HG02884 (cell line): ENCODE measurements at regions not wholly inside any gene's neighbourhood (a gene's known extent, or its start where the extent isn't known, plus 50 kb on each side); places are given as distances from the start of the nearest gene placed in this dataset.

ENCODE experiments used
- ATAC-seq: cut with Tn5 transposase; IDR thresholded peaks from one replicate; pipeline ENCODE4 v1.9.1; 2021; ENCODE audit warnings: mild to moderate bottlenecking, moderate library complexity; ENCODE audit not compliant: unreplicated experiment

DNA sequence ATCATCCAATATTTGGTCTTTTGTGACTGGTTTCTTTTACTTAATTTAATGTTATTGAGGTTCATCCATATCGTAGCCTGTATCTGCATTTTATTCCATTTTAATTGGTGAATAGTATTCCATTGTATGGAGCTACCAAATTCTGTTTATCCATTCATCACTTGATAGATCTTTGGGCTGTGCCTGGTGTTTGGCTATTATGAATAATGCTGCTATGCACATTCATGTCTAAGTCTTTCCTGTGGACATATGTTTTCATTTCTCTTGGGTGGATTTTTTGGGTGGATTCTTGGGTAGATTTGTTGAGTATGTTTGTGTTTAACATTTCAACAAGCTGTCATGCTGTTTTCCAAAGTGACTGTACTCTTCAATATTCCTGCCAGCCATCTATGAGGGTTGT lies 52.5 kb upstream of the NEDD4L start:
- ATAC-seq: no peak

DNA sequence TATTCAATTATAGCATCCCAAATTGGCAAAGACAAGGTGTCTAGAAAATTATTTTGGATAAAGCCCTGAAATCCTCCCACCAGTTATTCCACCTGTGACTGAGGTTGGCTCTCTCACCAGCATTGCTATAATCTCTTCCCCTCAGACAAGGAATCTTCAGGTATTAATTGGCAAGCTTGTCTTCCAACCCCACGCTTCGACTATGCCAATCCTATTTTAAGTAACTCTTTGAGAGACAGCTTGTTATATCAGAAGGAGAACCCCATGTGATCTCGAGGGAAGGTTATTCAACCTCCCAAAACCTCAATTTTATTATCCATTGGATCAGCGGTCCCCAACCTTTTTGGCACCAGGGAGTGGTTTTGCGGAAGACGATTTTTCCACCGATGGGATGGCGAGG lies 54.5 kb upstream of the NEDD4L start:
- no peak for ATAC-seq

DNA sequence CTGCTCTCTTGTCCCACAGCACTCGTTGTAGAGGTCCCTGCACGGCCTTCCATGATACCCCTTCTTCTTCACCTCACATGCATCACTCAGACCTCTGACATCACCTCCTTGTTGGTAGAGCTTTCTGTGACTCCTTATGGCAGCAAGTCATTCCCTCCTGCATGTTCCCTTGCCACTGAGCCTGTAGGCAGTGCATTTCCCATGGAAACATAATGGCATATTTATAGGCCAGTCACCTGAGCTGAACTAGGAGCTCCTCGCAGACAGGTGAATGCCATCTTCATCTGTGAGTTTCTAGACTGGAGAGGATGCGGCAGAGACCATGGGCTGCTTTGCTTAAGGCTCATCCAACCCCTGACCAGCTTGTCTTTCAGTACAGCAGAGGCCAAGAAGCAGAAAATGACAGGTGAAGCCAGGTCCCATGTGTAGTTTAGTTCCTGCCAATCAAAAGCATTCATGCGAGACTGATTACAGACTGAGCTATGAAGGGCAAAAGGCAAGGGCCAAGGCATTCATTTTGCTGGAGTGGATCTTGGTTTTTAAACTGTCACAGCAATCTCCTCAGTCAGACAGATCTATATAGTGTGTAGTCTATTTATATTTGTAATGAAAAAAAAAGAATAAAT lies 59.4 kb upstream of the NEDD4L start:
- ATAC-seq: no peak

DNA sequence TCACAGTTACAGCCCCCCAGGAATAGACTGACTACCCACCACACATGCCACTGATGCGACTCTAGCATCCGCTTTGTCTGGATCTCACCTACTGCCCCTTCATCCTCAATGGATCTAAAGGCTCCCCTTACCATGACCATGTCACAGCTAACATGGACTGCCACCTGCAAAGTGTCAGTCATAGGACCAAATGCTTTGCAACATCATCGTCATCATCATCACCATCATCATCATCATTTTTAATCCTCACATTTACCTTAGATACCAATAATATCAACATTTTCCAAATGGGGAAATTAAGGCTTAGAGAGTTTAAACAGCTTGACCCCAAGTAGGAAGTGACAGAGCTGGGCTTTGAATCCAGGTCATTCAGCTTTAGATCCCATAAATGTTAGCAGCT lies 60.1 kb upstream of the NEDD4L start:
- ATAC-seq: no peak

DNA sequence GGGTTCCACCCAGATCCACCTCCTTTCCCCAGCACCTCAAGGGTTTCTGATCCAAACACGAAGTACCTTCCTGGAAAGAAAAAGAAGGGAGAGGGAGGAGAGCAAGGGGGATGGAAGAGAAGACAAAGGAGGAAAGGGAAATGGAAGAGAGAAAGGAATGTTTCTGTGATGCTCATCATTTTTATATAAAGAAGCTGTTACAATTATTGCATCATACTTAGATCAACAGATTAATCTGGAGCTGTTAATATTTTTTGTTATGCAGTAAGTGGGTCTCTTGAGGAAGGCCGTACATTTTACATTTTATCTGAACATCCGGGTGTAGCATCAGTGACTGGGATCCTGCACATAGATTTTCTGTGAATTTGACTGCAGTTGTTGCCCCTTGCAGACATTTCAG lies 60.6 kb upstream of the NEDD4L start:
- no peak for ATAC-seq

DNA sequence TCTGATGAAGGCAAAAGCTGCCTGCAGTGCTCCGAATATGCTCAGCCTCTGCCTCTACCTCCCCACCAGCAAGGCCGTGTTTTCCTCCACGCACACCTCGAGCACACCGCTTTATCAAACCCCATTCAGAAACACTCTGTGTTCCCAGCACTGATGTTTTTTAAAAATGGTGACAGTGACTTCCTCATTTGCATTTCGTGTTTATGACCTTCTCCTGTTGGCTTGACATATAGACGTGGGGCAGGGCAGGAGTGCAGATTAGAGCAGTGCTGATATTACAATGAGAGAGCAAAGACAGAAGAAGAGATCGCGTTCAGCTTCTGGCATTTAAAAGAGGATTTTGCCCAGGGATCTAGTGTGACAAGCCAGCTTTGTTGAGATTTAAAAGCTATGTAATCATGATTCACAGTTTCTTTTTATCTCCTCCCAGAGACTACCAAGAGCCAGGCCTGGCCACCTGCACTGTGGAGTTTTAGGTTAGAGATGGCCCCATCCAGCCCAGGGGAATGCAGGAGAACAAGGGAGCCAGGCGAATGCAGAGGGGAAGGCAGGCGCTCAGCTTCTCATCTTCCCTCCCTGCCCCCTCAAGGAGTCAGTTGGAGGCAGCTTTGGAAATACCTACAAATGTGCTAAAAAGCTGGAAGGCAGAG lies 61.5 kb upstream of the NEDD4L start:
- no peak for ATAC-seq

DNA sequence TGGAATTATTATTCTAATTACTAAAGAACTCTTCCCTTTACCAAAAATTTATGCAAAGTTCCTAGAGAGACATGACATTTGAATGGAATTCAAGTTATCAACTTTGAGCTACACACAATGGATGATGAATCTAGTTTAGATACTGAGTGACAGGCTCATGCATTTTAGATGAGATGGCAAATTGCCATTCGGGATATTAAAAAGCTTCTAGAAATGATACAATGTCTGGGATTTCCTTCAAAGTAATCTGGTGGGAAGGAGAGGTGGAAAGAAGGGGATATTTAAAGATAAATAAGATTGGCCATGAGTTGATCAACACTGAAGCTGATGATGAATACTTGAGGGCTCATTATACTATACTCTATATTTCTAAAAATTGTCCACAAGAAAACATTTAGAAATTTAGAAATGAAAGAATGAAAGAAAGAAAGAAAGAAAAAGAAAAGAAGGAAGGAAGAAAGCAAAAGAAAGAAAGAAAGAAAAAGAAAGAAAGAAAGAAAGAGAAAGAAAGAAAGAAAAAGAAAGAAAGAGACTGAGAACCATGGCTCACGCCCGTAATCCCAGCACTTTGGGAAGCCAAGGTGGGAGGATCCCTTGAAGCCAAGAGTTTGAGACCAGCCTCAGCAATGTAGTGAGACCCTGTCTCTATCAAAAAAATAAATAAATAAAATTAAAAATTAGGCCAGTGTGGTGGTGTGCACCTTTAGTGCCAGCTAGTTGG lies 62.6 kb upstream of the NEDD4L start:
- no peak for ATAC-seq

DNA sequence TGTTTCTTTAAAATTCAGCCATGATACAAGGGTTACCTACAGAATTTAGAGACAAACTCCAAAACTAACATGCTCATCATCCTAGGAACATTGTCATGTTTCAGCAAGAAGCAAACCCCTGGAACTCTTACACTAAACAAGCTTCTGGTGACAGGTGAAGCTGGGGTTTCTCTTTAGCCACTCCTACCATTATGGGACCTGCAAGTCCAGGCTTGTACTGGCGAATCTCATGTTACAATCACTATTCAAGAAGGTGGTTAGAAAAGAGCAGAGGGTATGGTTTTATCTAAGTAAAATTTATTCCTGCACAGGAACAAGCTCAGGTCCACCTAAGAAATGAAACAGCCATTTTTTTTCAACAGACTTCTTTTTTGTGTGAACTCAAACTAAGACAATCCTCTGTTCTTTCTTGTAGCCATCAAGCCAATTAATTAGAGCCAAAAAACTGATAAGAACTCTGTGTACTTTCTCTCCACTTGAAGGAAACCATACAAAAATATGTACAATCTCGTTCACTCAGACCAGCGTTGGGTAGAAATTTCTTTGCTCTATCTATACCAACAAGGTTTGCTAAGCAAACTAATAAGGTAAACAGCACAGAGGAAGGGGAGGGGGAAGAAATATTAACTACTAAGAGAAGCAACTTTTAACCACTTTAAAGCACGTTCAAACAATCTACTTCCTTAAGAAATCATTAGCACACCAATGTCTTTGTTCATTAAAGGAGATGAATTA lies 63.3 kb upstream of the NEDD4L start:
- no peak for ATAC-seq

DNA sequence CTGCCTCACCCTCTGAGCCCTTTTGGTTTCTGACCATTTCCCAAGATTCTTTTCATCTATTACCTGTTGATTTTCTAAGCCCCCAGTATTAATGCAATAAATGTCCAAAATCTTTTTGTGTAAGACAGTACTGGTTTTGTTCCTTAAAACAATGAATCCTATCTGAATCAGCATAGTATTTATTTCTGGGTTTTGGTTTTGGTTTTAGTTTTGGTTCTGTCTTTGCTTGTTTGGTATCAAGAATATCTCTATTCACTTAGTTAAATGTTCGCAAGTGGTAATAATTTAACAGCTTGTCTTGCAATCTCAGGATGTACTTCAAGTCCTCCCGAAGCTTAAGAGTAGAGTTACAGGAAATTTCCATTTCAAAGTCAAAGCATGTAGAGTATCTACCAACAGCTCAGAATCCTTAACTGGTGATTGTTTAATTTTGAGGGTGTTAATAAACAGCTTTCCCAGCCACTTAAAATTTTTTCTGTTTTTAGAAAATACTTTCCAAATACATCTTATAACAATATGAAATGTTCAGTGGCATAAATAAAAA lies 67.7 kb upstream of the NEDD4L start:
- no peak for ATAC-seq

DNA sequence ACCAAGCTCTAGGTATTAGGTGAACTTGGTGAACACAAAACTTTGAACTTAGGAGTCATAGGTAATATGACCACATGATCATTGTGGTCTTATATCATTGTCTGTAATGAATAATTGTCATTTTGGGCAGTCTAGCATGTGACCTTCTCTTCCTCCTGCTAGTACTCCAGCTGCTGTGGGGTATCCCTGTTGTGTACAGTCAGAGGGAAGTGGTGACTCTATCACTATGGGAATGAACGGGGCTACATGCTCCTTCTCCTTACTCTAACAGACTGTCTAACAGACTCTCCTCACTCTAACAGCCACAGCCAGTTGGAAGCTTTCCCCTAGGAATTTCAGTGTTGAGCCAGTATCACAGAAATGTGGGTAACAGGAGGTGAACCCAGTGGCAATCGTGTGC lies 68.2 kb upstream of the NEDD4L start:
- ATAC-seq: no peak

DNA sequence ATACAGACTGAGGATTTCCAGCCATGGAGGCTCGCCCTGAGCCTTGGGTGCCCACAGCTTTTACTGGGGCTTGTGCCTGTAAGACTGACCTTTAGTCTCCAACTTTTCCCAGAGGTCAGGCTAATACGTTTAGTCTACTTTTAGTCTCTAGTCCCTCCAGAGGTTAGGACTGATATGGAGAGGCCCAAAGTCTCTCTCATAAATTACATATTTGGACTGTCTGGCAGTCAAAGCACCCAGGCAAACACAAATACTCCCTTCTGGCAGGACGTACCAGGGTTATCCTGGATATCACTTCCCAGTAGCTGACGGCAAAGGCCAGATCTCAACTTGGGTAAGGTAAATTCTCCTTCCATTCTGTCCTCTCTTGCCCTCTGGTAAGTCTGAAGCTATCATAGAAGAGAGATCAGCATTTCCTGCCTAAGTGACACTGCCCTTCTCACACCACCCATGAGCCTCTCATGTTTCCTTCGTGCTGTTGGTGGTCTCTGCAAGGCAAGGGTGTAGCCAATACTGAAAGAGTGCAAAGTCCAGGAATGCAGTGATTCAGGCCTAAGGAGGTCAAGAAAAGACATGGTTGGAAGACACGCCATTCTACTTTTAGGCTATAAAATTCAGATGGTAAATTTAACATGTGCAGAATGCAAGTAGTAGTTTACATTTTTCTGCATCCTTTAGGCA lies 69.3 kb upstream of the NEDD4L start:
- no peak for ATAC-seq

DNA sequence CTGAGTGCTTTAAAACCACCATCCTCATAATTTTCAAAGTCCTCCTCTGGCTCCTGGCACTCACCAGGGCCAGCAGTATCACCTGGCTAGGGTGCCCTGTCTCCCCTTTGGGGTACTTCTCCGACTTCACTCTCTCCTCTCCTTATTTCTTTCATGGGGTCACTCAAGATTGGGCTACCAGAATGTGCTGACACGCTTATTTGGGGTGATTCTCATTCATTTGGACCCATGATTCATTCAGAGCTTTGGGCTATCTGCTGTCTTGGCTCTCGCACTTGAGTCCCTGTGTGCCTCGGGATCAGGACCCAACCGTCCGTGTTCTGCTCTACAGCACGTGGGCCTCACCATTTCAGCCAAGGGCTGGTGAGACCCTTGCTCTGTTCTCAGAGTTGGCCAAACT lies 70.1 kb upstream of the NEDD4L start:
- ATAC-seq: no peak

DNA sequence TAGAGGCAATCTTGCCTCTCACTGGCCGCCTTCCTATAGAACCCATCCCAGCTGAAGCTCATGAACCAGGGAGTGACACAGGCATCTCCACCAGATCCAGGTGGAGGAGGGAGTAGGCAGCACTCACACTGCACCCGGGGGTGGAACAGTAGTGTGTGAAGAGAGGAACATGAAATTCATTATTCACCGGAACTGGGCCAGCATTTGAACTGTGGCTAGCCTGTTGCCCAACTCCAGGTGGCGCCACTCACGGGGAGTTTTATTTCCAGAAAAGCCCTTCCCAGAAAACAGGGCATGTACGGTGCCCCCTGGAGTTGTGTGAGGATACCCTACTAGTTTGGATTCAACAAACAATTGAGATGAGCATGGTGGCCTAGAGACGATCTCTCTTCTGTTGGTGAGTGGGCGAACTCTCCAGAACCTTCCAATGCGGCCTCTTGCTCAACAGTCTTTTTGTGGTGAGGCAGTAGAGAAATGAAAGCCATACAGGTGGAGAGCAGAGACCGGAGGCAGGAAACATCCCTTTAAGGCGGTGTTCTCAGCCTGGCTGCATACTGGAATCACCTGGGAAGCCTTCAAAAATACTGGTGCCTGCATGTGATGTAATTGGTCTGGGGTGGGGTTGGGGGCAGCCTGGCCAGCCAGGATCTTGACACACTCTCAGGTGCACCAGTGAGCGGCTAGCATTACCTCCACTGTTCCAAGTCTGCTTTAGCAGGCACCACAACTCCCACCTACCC lies 73.5 kb upstream of the NEDD4L start:
- ATAC-seq: no peak

DNA sequence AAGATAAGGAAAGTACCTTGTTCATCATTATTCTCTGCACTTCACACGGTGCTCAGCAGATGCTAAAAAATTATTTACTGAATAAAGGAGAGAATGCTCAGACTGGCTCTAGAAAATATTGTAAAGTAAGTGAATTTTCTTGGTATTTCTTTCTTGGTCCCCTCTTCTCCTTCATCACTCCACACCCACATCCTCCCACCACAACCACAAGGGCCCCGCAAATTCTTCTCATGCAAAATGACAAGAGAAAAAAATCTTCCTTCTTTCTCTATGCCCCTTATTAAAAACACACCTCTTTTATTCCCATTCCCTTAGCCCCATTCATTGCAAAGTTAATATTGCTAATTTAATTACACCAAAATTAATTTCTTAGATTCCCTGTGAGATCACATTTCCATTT lies 74.2 kb upstream of the NEDD4L start:
- ATAC-seq: no peak

DNA sequence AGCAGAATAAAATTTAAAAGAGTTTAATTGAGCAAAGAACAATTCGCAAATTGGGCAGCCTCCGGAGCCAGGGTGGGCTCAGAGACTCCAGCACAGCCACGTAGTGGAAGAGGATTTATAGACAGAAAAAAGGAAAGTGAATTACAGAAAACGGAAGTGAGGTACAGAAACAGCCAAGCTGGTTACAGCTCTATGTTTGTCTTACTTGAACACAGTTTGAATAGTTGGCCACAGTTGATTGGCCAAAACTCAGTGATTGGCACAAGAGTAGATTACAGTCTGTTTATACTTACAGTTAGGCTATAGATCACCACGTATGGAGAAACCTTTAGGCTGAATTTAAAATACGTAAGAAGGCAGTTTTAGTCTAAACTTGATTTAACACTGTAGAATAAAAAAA lies 78.8 kb upstream of the NEDD4L start:
- no peak for ATAC-seq

DNA sequence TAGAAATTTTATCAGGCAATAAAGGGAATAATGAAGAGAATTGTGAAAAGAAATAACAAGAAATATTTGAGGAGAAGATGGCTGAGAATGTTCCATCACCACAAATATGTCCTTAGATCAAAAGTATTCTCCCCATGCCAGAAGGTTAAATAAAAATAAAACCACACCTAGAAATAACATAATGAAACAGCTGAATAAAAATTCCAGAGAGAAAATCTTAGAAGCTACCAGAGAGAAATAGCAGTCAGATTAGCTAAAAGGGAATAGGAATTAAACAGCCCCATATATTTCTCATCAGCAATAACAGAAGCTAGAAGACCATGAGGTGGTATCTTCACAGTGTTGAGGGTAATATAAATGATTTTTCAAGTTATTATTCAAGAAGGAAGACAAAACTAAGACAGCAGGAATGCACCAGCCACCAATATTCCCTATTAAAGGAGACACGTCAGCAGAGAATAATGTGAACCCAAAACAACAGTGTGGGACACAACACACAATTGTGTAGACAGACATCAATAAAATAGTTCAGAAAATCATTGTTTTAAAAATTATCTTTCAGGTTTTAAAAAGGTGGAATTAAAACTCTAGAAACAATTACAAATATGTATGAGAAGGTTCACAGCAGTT lies 82.0 kb upstream of the NEDD4L start:
- ATAC-seq: no peak

DNA sequence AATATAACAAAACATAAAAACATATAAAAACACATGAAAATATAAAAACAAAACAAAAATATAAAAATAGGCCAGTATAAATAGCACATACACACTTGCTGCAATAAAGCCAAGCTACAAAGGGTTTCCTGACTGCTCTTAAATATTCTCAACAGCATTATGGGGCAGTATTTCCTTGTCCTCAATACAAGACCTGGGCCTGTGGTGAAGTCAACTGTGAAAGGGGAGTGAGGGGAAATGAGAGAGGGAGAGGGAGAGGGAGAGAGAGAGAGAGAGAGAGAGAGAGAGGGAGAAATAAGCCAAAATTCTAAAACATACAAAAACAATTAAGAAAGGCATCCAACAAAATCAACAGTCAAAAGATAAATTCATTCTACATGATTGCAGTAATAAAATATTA lies 82.6 kb upstream of the NEDD4L start:
- ATAC-seq: no peak

DNA sequence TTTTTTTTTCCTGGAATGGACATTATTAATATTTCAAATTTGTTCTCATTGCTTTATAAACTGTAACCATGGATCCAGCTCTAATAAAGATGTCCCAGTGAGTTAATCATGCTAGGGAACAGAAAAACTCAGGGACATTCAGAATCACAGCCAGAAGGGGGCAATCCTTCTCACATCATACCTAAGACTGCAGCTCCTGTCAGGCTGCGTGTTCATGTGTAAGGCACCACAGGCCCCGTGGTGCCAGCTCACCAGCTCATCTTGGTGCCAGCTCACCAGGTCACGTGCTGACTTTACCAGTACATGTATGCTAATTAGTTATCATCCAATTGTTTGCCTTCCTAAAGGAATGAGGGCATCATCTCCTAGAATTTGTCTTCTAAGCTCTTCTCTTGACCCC lies 84.7 kb upstream of the NEDD4L start:
- no peak for ATAC-seq

DNA sequence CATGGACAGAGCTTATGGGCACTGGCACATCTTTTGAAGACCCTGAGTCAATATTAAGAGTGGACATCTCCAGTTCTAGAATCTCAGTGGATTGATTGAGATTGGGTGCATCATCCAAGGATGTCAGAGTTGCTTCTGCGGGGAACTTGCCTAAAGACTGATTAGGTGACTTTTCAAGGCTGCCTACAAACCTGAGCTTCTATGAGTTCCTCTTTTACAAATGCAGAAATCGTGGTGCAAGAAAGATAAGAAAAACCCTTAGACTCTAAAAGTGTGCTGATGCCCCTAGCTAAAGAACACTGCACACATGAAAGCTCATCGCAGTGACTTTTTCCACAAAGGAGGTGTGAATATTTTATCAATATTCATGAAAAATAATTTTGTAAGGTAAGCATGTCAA lies 86.8 kb upstream of the NEDD4L start:
- ATAC-seq: no peak

DNA sequence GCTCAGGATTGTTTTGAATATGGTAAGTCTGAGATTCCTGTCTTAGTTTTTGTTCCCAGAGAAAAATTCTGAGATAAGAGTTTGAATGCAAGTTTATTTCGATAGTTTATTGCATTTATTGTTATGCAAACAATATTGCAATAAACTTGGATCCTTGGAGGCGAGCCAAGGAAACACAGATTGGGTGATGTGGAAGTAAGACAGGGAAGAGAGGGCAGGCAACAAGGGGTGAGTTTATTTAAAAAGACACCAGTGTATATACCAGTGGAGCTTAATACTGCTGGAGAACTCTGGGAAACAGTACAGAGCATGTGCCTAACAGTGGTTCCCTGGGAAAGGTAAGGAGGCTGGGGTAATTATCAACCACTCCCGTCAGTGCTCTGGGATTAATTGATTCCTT lies 87.5 kb upstream of the NEDD4L start:
- no peak for ATAC-seq
